NCI-H2171 (cell line): ENCODE measurements at regions not wholly inside any gene's neighbourhood (a gene's known extent, or its start where the extent isn't known, plus 50 kb on each side); places are given as distances from the start of the nearest gene placed in this dataset.
"Not testable (repeated sequence)": the region's sequence is repeated elsewhere in the genome, so short reads cannot be mapped to it uniquely, and the experiment has no call there.

ENCODE experiments used
- DNase-seq: peaks from one replicate; lab custom pipeline; 2025; lab: John Stamatoyannopoulos, UW

- no peak for DNase-seq
These were observed 74.1 kb upstream of the CHD2 start for GRCh38 chr15:92825985-92826384.

GRCh38 chr15:92827991-92828390 lies 72.1 kb upstream of the CHD2 start:
- not testable (repeated sequence) for DNase-seq

- DNase-seq: no peak
These were observed 70.2 kb upstream of the CHD2 start for GRCh38 chr15:92829875-92830274.

- DNase-seq: no peak
These were observed 68.8 kb upstream of the CHD2 start for GRCh38 chr15:92831336-92831654.

GRCh38 chr15:92831655-92832328 lies 68.3 kb upstream of the CHD2 start:
- DNase-seq: peak; percentile 100

GRCh38 chr15:92833106-92833433 lies 67.1 kb upstream of the CHD2 start:
- DNase-seq: no peak

GRCh38 chr15:92833493-92834271 lies 66.4 kb upstream of the CHD2 start:
- DNase-seq: no peak

- DNase-seq: peak; percentile 93
These were observed 60.4 kb upstream of the CHD2 start for GRCh38 chr15:92839696-92840095.

GRCh38 chr15:92840149-92840548 lies 60.0 kb upstream of the CHD2 start:
- no peak for DNase-seq

GRCh38 chr15:92843326-92843725 lies 56.8 kb upstream of the CHD2 start:
- no peak for DNase-seq

- no peak for DNase-seq
These were observed 56.3 kb upstream of the CHD2 start for GRCh38 chr15:92843814-92844213.

GRCh38 chr15:92845126-92845508 lies 55.0 kb upstream of the CHD2 start:
- DNase-seq: no peak

GRCh38 chr15:92846741-92847140 lies 53.4 kb upstream of the CHD2 start:
- DNase-seq: no peak

- no peak for DNase-seq
These were observed 52.3 kb upstream of the CHD2 start for GRCh38 chr15:92847841-92848240.

- DNase-seq: no peak
These were observed 51.7 kb upstream of the CHD2 start for GRCh38 chr15:92848464-92848851.

GRCh38 chr15:92848852-92849598 lies 51.1 kb upstream of the CHD2 start:
- no peak for DNase-seq

- not testable (repeated sequence) for DNase-seq
These were observed 49.9 kb upstream of the CHD2 start for GRCh38 chr15:92850218-92850617.
